Non-pigmented ciliary epithelial cell (primary cell): ENCODE measurements at regions not wholly inside any gene's neighbourhood (a gene's known extent, or its start where the extent isn't known, plus 50 kb on each side); places are given as distances from the start of the nearest gene placed in this dataset.
"Not testable (repeated sequence)": the region's sequence is repeated elsewhere in the genome, so short reads cannot be mapped to it uniquely, and the experiment has no call there.

Experiments used
- DNase-seq: peaks from one replicate; pipeline ENCODE4 v3.0.0-alpha.2; 2010; ENCODE audit warnings: low read depth

DNA sequence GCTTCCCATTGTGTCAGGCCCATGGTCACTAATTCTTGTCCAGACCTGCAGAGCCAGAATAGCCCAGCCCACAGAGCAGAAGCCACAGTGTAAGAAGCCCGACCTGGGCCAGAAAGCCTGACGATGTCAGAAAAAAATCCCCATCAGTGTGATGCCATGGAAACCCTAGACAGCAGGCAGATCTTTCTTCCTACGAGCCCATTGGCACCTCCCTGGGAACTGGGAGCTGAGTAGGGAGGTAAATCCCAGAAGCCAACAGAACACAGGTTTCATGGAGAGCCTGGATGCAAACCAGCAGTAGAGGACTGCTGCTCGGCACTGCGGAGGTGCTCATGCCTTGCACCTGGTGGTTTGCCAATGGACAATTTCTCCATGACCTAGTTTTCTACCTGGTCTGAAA lies 82.2 kb upstream of the SLC22A16 start:
- no peak for DNase-seq

DNA sequence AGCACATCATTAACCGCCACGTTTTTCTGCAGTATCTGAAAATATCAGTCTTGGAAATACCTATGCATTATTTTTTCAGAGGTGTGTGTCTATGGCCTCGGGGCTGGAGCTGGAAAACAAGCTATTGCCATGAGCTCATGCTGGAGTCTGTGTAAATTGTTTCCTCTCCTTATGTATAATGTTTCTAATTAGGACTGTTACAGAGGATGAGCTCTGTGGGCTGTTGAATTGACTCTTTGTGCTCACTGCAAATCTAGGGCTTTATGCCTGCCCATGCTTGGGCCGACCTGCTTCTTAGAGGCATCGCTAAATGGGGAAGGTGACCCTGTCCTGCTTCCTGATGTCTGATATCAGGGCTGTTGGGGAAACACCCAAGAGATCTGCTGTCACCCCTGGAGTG lies 80.8 kb upstream of the SLC22A16 start:
- no peak for DNase-seq

- no peak for DNase-seq
These were observed 80.1 kb upstream of the SLC22A16 start for GRCh38 chr6:110556317-110557110.

- DNase-seq, result no peak
These were observed 78.6 kb upstream of the SLC22A16 start for GRCh38 chr6:110554966-110555460.

- no peak for DNase-seq
These were observed 78.0 kb upstream of the SLC22A16 start for GRCh38 chr6:110554441-110554840.

GRCh38 chr6:110552901-110553641 lies 76.7 kb upstream of the SLC22A16 start:
- DNase-seq, result no peak

DNA sequence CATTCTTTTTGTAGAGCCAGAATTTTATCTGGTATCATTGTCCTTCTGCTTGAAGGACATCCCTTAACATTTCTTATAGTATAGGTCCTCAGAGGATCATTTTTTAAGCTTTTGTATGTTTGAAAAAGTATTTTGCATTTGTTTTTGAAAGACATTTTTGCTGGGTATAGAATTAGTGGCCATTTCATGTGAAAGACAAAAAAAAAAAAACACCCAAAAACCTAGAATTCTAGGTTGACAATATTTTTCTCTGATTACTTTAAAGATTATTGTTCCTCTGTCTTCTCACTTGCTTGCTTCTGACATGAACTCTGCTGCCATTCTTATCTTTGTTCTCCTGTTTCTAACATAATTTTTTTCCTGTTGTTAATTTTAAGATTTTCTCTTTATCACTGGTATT lies 75.7 kb upstream of the SLC22A16 start:
- DNase-seq, result no peak

GRCh38 chr6:110551088-110551487 lies 74.7 kb upstream of the SLC22A16 start:
- DNase-seq, result no peak

DNA sequence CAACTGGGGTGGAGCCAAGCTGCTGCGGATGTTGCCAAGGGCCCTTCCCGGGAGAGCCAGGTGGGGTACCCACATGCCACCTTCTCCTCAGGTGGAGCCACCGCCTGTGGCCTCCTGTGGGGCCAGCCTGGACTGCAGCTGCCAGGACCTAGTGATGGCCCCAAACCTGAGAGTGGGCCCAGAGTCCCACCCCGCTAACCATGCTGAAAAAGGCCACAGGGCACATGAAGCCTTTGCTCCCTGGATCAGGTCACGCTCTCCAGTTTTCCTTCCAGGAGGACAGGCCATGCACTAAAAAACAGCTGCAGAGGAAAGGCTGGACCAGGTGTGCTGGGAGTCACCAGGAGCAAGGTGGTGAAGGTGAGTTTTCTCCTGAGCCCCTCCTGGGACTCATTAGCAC lies 73.9 kb upstream of the SLC22A16 start:
- DNase-seq, result no peak

DNA sequence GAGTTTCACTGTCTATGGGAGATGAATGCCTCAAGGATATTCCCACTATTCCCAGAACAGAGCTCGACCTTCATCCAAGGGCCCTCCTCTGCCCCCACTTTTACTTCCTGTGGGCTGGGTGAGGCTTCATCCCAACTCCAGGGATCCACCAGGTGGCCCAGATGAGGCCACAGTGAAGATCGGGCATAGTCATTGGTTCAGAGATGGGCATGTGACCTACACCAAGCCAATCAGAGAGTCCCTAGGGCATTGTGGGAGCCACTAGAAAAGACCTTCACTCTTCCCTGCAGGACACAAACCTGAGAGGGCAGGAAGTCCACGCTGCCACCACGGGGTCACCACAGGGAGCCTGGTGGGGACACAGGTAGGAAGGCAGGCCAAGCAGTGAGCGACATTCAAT lies 72.9 kb upstream of the SLC22A16 start:
- no peak for DNase-seq

DNA sequence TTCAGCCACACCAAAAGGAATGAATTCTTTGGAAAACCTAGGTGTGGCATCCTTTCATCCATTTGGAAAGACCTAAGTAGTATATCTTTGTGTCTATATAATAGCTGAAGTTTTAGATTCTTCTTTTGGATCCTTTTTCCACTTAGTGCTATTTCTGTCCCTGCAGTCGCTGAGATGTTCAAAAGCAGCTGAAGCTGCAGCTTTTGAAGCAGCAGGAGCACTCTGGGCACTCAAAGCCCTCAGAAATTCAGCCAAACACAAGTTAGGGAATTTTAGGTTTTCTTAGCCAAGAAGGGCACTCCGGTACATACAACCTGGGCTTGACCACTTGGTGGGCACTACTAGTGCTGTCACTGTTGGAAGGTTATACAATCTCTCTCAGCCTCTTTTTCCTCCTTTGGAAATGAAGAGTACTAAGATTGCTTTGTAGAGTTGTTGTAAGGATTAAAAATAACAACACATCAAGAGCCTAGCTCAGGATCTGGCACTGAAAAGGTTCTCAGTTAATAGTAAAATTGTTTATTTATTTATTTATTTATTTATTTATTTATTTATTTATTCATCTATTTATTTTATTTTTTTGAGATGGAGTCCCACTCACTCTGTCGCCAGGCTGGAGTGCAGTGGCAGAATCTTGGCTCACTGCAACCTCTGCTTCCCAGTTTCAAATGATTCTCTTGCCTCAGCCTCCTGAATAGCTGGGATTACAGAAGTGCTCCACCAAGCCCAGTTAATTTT lies 71.9 kb upstream of the SLC22A16 start:
- DNase-seq, result no peak

GRCh38 chr6:110547266-110547964 lies 71.0 kb upstream of the SLC22A16 start:
- DNase-seq, result peak; percentile 53

DNA sequence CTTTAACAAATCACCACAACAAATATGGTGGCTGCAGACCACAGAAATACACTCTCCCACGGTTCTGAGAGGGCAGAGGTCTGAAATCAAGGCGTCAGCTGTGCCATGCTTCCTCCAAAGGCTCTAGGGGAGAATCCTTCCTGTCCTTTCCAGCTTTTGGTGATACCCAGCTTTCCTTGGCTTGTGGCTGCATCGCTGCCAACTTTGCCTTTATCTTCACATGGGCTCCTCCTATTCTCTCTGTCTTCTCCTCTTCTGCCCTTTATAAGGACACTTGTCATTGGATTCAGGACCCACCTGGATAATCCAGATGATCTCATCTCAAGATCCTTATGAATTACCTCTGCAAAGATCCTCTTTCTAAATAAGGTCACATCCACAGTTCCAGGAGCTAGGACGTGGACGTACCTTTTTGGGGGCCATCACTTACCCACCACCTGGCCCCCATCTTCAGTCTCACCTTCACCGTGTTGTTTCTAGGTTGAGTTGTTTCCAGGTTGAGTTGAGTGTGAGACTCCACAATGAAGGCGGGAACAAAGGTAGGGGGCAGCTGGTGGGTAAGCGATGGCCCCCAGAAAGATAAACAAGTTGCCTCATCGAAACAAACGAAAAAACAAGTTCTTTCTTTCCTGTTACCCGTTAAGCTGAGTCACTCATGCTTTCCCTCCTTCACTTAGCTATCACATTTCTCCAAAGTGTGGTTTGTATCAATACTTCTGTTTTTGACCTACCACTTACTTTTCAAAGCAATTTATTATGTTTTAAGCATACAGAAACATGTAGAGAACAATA lies 68.9 kb upstream of the SLC22A16 start:
- DNase-seq, result no peak

GRCh38 chr6:110544472-110544871 lies 68.1 kb upstream of the SLC22A16 start:
- DNase-seq, result no peak

DNA sequence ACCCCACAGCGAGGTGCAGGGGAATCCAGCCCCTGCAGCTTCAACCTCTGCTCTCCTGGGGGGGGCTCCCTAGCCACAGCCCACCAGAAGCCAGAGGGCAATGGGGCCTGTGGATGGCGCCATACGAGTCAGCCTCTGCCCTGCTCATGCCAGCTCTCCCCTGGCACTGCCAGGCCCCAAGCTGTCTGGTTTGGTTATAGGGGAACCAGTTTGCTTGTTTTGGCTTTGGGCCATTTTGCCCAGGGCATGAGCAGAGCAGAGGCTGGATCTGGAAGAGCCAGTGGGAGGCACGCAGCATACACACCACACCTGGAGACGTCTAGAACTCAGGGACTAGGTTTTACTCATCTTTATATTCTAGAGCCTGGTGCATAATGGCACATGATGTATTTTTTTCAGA lies 66.7 kb upstream of the SLC22A16 start:
- no peak for DNase-seq

GRCh38 chr6:110542311-110543024 lies 66.1 kb upstream of the SLC22A16 start:
- DNase-seq, result no peak

DNA sequence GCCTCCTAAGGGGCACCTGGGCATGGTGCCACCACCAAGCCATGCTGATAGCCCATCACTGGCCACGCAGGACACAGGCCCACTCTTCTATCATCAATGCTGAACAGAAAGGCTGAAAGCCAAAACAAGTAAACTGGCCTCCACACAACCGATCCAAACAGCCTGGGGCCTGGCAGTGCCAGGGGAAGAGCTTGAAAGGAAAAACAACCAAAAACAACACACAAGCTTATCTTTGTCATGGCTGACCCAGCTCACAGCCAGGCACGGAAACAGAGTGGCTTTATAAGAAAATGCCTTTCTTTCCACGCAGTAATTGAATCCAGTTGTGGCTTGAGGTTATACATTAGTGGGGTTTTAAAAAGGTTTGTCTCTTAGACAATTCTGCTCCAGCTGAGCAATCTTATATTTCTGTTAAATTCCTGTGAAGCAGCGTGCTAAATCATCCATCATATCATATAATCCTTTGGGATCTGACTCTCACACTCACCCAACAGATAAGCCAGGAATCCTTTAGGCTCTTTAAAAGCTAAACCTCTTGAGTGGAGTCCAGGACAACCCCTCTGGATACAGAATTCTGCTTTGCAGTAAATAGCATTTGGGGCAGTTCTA lies 65.4 kb upstream of the SLC22A16 start:
- DNase-seq, result no peak

GRCh38 chr6:110539277-110540019 lies 63.0 kb upstream of the SLC22A16 start:
- not testable (repeated sequence) for DNase-seq

DNA sequence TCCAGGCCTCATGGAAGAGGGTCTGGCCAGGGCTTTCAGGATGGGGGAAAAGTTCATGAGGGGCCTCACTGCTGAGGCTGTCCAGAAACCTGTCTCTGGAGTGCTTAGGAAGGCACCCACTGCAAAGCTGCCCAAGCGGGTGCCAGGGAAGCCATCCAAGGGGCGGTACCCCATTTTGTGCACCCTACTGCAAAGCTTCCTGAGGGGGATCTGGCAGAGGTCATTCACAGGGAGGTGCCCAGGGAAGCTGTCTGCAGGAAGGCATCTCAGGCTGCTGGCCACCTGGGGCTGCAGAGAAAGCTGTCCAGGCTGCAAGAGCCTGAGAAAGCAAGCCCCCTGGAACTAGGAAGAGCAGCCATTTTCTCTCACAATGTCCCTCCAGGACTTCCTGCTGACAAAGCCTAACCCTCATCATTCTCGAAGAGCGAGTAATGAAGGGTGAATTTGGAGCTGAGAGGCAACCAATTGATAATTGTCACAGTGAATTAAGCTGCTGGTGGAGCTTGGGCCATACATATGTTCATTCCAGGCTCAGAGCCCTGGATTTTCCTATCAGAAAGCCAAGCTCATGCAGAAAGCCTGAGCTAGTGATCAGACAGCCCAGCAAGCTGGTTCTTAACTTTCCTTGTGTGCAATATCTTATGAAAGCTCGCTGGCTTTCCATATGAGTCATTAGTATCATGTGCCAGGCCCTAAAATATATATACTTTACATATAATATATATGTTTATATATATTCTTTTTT lies 62.2 kb upstream of the SLC22A16 start:
- no peak for DNase-seq
